MCF 10A (cell line): ENCODE measurements at regions not wholly inside any gene's neighbourhood (a gene's known extent, or its start where the extent isn't known, plus 50 kb on each side); places are given as distances from the start of the nearest gene placed in this dataset.

Source experiments
- BruUV-seq: library from RNA; stranded (reverse); fragments of 400-500 nt; replicated peaks from 2 replicates; lab custom pipeline; 2021; lab: Mats Ljungman, UMichigan
- CTCF ChIA-PET: fragments of 300-600 bp; sonication (Branson Sonifier 250); formaldehyde crosslinking; extraction: SDS; loops from one replicate; lab custom pipeline; 2021; ENCODE audit warnings: antibody characterized with exemption, inconsistent platforms; lab: Yijun Ruan, JAX
- POLR2A ChIA-PET: fragments of 300-600, 350-650 bp; sonication (Branson Sonifier 250); formaldehyde crosslinking; extraction: SDS; loops from one replicate; lab custom pipeline; 2020; ENCODE audit warnings: antibody characterized with exemption, inconsistent platforms; lab: Yijun Ruan, JAX
- DNase-seq: peaks from one replicate; pipeline ENCODE4 v3.0.0-alpha.2; 2018; ENCODE audit not compliant: unreplicated experiment
- H3K27ac Mint-ChIP-seq: one replicate; pipeline ENCODE4 v1.8.0; 2022; ENCODE audit warnings: mild to moderate bottlenecking, low read depth, mixed read lengths; ENCODE audit not compliant: unreplicated experiment
- H3K27me3 Mint-ChIP-seq: one replicate; pipeline ENCODE4 v1.8.0; 2022; ENCODE audit warnings: mixed read lengths; ENCODE audit not compliant: insufficient read depth, unreplicated experiment
- H3K36me3 Mint-ChIP-seq: one replicate; pipeline ENCODE4 v1.8.0; 2022; ENCODE audit warnings: mild to moderate bottlenecking, moderate library complexity, mixed read lengths; ENCODE audit not compliant: insufficient read depth, unreplicated experiment
- H3K4me1 Mint-ChIP-seq: one replicate; pipeline ENCODE4 v1.8.0; 2022; ENCODE audit warnings: mixed read lengths; ENCODE audit not compliant: insufficient read depth, unreplicated experiment
- H3K4me3 Mint-ChIP-seq: one replicate; pipeline ENCODE4 v1.8.0; 2022; ENCODE audit warnings: mild to moderate bottlenecking, moderate library complexity, mixed read lengths; ENCODE audit not compliant: unreplicated experiment
- H3K9me3 Mint-ChIP-seq: one replicate; pipeline ENCODE4 v1.8.0; 2022; ENCODE audit warnings: mixed read lengths; ENCODE audit not compliant: unreplicated experiment
- CTCF ChIP-seq: fragments of 200-600 bp; IDR thresholded peaks from one replicate; pipeline ENCODE4 v1.8.0; 2022; ENCODE audit warnings: antibody characterized with exemption, mild to moderate bottlenecking; ENCODE audit not compliant: unreplicated experiment
- intact Hi-C: fragments of 100-400 bp; cut with micrococcal nuclease; formaldehyde crosslinking; loops from 2 replicates; pipeline ENCODE4 v1.14.1; 2022

GRCh38 chr9:10903969-10904368, 291.2 kb upstream of the PTPRD start:
- no peaks in the 10 kb centered on the region for H3K27me3 Mint-ChIP-seq
- no peak overlapping the region for H3K27ac Mint-ChIP-seq
- no peak for TF ChIP-seq CTCF

GRCh38 chr9:10910779-10911178, 298.0 kb upstream of the PTPRD start:
- Mint-ChIP-seq H3K9me3 (no peaks in the 10 kb centered on the region), H3K27me3 (no peaks in the 10 kb centered on the region), H3K27ac (no peak overlapping the region), H3K36me3 (no peaks in the 10 kb centered on the region), H3K4me3 (no peak overlapping the region), H3K4me1 (no peaks in the 10 kb centered on the region)
- intact Hi-C loops, result no loop called here
- BruUV-seq, result no TSS peak
- ChIA-PET CTCF (interaction anchor here (0.6 to 1.2 kb wide), 3 partner anchors 30 to 409 kb away, joined by 3 to 5 read pairs (median 3); no protein-coding TSS in a partner anchor), POLR2A (no interaction called here)
- no peak for DNase-seq
- TF ChIP-seq CTCF, result no peak

More at GRCh38 chr9:10903969-10904368, 291.2 kb upstream of the PTPRD start:
- no peaks in the 10 kb centered on the region for H3K4me1 Mint-ChIP-seq
- no peak overlapping the region for H3K4me3 Mint-ChIP-seq
- ChIA-PET CTCF (no interaction called here), POLR2A (no interaction called here)
- no peak for DNase-seq
- peaks cover 16% of the 10 kb centered on the region for H3K9me3 Mint-ChIP-seq
- intact Hi-C loops, result no loop called here
- H3K36me3 Mint-ChIP-seq, result no peaks in the 10 kb centered on the region
- BruUV-seq, result no TSS peak

DNA sequence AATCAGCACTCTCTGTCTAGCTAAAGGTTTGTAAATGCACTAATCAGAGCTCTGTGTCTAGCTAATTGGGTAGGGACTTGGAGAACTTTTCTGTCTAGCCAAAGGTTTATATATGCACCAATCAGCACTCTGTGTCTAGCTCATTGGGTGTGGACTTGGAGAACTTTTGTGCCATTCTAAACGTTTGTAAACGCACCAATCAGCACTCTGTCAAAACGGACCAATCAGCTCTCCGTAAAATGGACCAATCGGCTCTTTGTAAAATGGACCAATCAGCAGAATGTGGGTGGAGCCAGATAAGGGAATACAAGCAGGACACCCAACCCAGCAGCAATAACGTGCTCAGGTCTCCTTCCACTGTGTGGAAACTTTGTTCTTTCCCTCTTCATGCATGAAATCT, 298.6 kb upstream of the PTPRD start:
- TF ChIP-seq CTCF, result no peak
- no peaks in the 10 kb centered on the region for H3K36me3 Mint-ChIP-seq
- CTCF ChIA-PET, result interaction anchor here (0.6 to 1.2 kb wide), 3 partner anchors 176 to 408 kb away, joined by 3 to 5 read pairs (median 3); no protein-coding TSS in a partner anchor
- no peaks in the 10 kb centered on the region for H3K4me1 Mint-ChIP-seq
- no TSS peak for BruUV-seq
- no peak for DNase-seq
- H3K4me3 Mint-ChIP-seq, result no peak overlapping the region
- no peaks in the 10 kb centered on the region for H3K9me3 Mint-ChIP-seq
- POLR2A ChIA-PET, result no interaction called here
- no peaks in the 10 kb centered on the region for H3K27me3 Mint-ChIP-seq
- no peak overlapping the region for H3K27ac Mint-ChIP-seq
- intact Hi-C loops, result no loop called here

DNA sequence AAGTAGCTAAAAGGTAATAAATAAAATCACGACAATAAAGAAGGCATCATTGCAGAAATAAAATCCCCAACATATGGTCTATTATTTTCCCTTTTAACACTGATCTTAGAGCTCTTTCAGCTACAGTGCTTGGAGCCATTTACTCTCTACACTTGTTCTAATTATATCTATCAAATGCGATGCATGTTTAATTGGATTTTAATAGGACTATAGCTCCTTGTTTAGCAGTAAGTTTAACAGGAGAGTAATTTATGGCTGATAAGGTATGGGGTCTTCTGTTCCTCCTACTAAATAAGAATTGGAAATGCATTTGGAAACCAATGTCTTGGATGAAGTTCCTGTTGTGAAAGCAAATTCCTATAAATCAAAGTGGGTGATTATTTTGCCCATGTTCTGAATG, 304.2 kb upstream of the PTPRD start:
- Mint-ChIP-seq H3K4me3 (no peak overlapping the region), H3K9me3 (no peaks in the 10 kb centered on the region), H3K27me3 (peaks cover 12% of the 10 kb centered on the region), H3K4me1 (no peaks in the 10 kb centered on the region), H3K27ac (no peak overlapping the region), H3K36me3 (no peaks in the 10 kb centered on the region)
- no peak for TF ChIP-seq CTCF
- CTCF ChIA-PET, result interaction anchor here (0.6 kb wide), 1 partner anchor 1691 kb away, joined by 3 read pairs; no protein-coding TSS in a partner anchor
- no peak for DNase-seq
- BruUV-seq, result no TSS peak
- intact Hi-C loops, result no loop called here
- POLR2A ChIA-PET, result no interaction called here
